ENCODE measurements at regions not wholly inside any gene's neighbourhood (a gene's known extent, or its start where the extent isn't known, plus 50 kb on each side); places are given as distances from the start of the nearest gene placed in this dataset.

GRCh38 chr11:79845002-79845709 is 404.3 kb upstream of the TENM4 start:
- intact Hi-C loops (cut with micrococcal nuclease; ENCODE audit: unreplicated experiment): no loop called here
- no TSS peak for BruUV-seq (replicated peaks)
- POLR2A ChIA-PET: interaction anchor here (0.6 kb wide), 1 partner anchor 890 kb away, joined by 3 read pairs; no protein-coding TSS in a partner anchor

GRCh38 chr11:79834015-79834414 is 393.2 kb upstream of the TENM4 start:
- TF ChIP-seq EZH2phosphoT487 (IDR thresholded peaks at IDR 0.05; ENCODE audit: borderline replicate concordance, low read depth, low read length): no peak
- TF ChIP-seq, protein P1, sequence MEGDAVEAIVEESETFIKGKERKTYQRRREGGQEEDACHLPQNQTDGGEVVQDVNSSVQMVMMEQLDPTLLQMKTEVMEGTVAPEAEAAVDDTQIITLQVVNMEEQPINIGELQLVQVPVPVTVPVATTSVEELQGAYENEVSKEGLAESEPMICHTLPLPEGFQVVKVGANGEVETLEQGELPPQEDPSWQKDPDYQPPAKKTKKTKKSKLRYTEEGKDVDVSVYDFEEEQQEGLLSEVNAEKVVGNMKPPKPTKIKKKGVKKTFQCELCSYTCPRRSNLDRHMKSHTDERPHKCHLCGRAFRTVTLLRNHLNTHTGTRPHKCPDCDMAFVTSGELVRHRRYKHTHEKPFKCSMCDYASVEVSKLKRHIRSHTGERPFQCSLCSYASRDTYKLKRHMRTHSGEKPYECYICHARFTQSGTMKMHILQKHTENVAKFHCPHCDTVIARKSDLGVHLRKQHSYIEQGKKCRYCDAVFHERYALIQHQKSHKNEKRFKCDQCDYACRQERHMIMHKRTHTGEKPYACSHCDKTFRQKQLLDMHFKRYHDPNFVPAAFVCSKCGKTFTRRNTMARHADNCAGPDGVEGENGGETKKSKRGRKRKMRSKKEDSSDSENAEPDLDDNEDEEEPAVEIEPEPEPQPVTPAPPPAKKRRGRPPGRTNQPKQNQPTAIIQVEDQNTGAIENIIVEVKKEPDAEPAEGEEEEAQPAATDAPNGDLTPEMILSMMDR (conservative IDR thresholded peaks at IDR 0.05; ENCODE audit: low read length): no peak
- ChIA-PET POLR2A (no interaction called here), CTCF (ENCODE audit: unreplicated experiment) (no interaction called here)
- Histone ChIP-seq H3K79me2 (ENCODE audit: insufficient read depth, low read depth, low read length) (no peaks in the 10 kb centered on the region), H3K9me3 (ENCODE audit: low read length) (no peaks in the 10 kb centered on the region), H4K20me1 (ENCODE audit: insufficient read depth, low read length) (no peaks in the 10 kb centered on the region), H3K4me2 (ENCODE audit: low read length) (no peak overlapping the region), H3K27ac (ENCODE audit: low read depth, low read length, poor library complexity, severe bottlenecking) (no peak overlapping the region), H3K4me1 (ENCODE audit: insufficient read depth, low read length, poor library complexity, severe bottlenecking) (no peaks in the 10 kb centered on the region), H3K4me3 (ENCODE audit: low read depth, low read length, poor library complexity, severe bottlenecking) (no peak overlapping the region), H3K36me3 (ENCODE audit: insufficient read depth, low read length) (no peaks in the 10 kb centered on the region), H3K9me2 (ENCODE audit: insufficient read depth, low read length) (no peaks in the 10 kb centered on the region), H2AFZ (ENCODE audit: low read length) (no peak overlapping the region)
- no TSS peak for BruUV-seq (replicated peaks)
- intact Hi-C loops (cut with micrococcal nuclease; ENCODE audit: unreplicated experiment): no loop called here
- no peak for DNase-seq (ENCODE audit: low spot score)

More at GRCh38 chr11:79845002-79845709, 404.3 kb upstream of the TENM4 start:
- no peak for DNase-seq (ENCODE audit: low spot score)
- no peaks in the 10 kb centered on the region for H4K20me1 ChIP-seq (ENCODE audit: insufficient read depth, low read length)
- no peak overlapping the region for H3K4me2 ChIP-seq (ENCODE audit: low read length)
- no peaks in the 10 kb centered on the region for H3K36me3 ChIP-seq (ENCODE audit: insufficient read depth, low read length)
- H3K79me2 ChIP-seq (ENCODE audit: insufficient read depth, low read depth, low read length): no peaks in the 10 kb centered on the region
- H3K9me3 ChIP-seq (ENCODE audit: low read length): no peaks in the 10 kb centered on the region
- no peak overlapping the region for H2AFZ ChIP-seq (ENCODE audit: low read length)
- H3K4me1 ChIP-seq (ENCODE audit: insufficient read depth, low read length, poor library complexity, severe bottlenecking): no peaks in the 10 kb centered on the region
- no peak overlapping the region for H3K4me3 ChIP-seq (ENCODE audit: low read depth, low read length, poor library complexity, severe bottlenecking)
- H3K9me2 ChIP-seq (ENCODE audit: insufficient read depth, low read length): no peaks in the 10 kb centered on the region
- no peak overlapping the region for H3K27ac ChIP-seq (ENCODE audit: low read depth, low read length, poor library complexity, severe bottlenecking)
- TF ChIP-seq, protein P1 (conservative IDR thresholded peaks at IDR 0.05; ENCODE audit: low read length): no peak
- TF ChIP-seq EZH2phosphoT487 (IDR thresholded peaks at IDR 0.05; ENCODE audit: borderline replicate concordance, low read depth, low read length): no peak
- CTCF ChIA-PET (ENCODE audit: unreplicated experiment): no interaction called here

GRCh38 chr11:79830446-79830845 is 389.6 kb upstream of the TENM4 start:
- Histone ChIP-seq H3K27ac (ENCODE audit: low read depth, low read length, poor library complexity, severe bottlenecking) (no peak overlapping the region), H3K4me3 (ENCODE audit: low read depth, low read length, poor library complexity, severe bottlenecking) (no peak overlapping the region), H3K9me3 (ENCODE audit: low read length) (no peaks in the 10 kb centered on the region), H3K4me1 (ENCODE audit: insufficient read depth, low read length, poor library complexity, severe bottlenecking) (no peaks in the 10 kb centered on the region), H3K9me2 (ENCODE audit: insufficient read depth, low read length) (no peaks in the 10 kb centered on the region), H4K20me1 (ENCODE audit: insufficient read depth, low read length) (no peaks in the 10 kb centered on the region), H3K4me2 (ENCODE audit: low read length) (no peak overlapping the region), H3K79me2 (ENCODE audit: insufficient read depth, low read depth, low read length) (no peaks in the 10 kb centered on the region), H3K36me3 (ENCODE audit: insufficient read depth, low read length) (no peaks in the 10 kb centered on the region), H2AFZ (ENCODE audit: low read length) (no peak overlapping the region)
- no peak for TF ChIP-seq EZH2phosphoT487 (IDR thresholded peaks at IDR 0.05; ENCODE audit: borderline replicate concordance, low read depth, low read length)
- TF ChIP-seq, protein P1 (conservative IDR thresholded peaks at IDR 0.05; ENCODE audit: low read length): no peak
- ChIA-PET CTCF (ENCODE audit: unreplicated experiment) (no interaction called here), POLR2A (no interaction called here)
- no peak for DNase-seq (ENCODE audit: low spot score)
- BruUV-seq (replicated peaks): no TSS peak
- intact Hi-C loops (cut with micrococcal nuclease; ENCODE audit: unreplicated experiment): no loop called here
